Trophoblast cell (in vitro differentiated cells and primary cell): ENCODE measurements at regions not wholly inside any gene's neighbourhood (a gene's known extent, or its start where the extent isn't known, plus 50 kb on each side); places are given as distances from the start of the nearest gene placed in this dataset.

ENCODE experiments used
- DNase-seq, 2 donors: peaks; one replicate each; pipeline ENCODE4 v3.0.0-alpha.2; 2016
- H2AFZ ChIP-seq: 2 replicates; pipeline ENCODE4 v1.6.1; 2013; ENCODE audit warnings: low read length, moderate library complexity, mild to moderate bottlenecking; ENCODE audit not compliant: insufficient read depth, poor library complexity
- H2AK5ac ChIP-seq: 2 replicates; pipeline ENCODE4 v1.6.1; 2013; ENCODE audit warnings: mild to moderate bottlenecking, low read length
- H2BK120ac ChIP-seq: 2 replicates; pipeline ENCODE4 v1.6.1; 2013; ENCODE audit warnings: low read length, mild to moderate bottlenecking, moderate library complexity; ENCODE audit not compliant: insufficient read depth, poor library complexity
- H2BK12ac ChIP-seq: 2 replicates; pipeline ENCODE4 v1.6.1; 2013; ENCODE audit warnings: mild to moderate bottlenecking, low read length, moderate library complexity
- H2BK5ac ChIP-seq: 2 replicates; pipeline ENCODE4 v1.6.1; 2013; ENCODE audit warnings: low read length, low read depth, moderate library complexity, mild to moderate bottlenecking; ENCODE audit not compliant: poor library complexity
- H3K14ac ChIP-seq: 2 replicates; pipeline ENCODE4 v1.6.1; 2013; ENCODE audit warnings: mild to moderate bottlenecking, low read length
- H3K18ac ChIP-seq: 2 replicates; pipeline ENCODE4 v1.6.1; 2013; ENCODE audit warnings: mild to moderate bottlenecking, low read length
- H3K23ac ChIP-seq: 2 replicates; pipeline ENCODE4 v1.6.1; 2013; ENCODE audit warnings: low read length
- H3K27ac ChIP-seq: 2 replicates; pipeline ENCODE4 v1.5.1; 2013; ENCODE audit warnings: low read depth, mild to moderate bottlenecking, inconsistent platforms, low read length, moderate library complexity
- H3K27me3 ChIP-seq: 2 replicates; pipeline ENCODE4 v1.6.1; 2013; ENCODE audit warnings: inconsistent platforms, mild to moderate bottlenecking, low read length, moderate library complexity; ENCODE audit not compliant: insufficient read depth
- H3K36me3 ChIP-seq, 2 experiments: 1 replicate in 1 of 2; 2 replicates in 1 of 2; pipeline ENCODE4 v1.6.1; 2013; ENCODE audit warnings: low read length in 2 of 2, mild to moderate bottlenecking in 2 of 2, moderate library complexity in 1 of 2; ENCODE audit not compliant: insufficient read depth in 2 of 2, control insufficient read depth in 1 of 2
- H3K4ac ChIP-seq: 2 replicates; pipeline ENCODE4 v1.6.1; 2013; ENCODE audit warnings: low read depth, mild to moderate bottlenecking, low read length, moderate library complexity
- H3K4me1 ChIP-seq, 2 experiments: 1 replicate in 1 of 2; 2 replicates in 1 of 2; pipeline ENCODE4 v1.6.1; 2013; ENCODE audit warnings: low read length in 2 of 2, mild to moderate bottlenecking in 2 of 2, moderate library complexity in 1 of 2; ENCODE audit not compliant: insufficient read depth in 2 of 2, control insufficient read depth in 1 of 2
- H3K4me2 ChIP-seq: 2 replicates; pipeline ENCODE4 v1.6.1; 2013; ENCODE audit warnings: inconsistent platforms, mild to moderate bottlenecking, low read length, moderate library complexity
- H3K4me3 ChIP-seq: 2 replicates; pipeline ENCODE4 v1.5.1; 2013; ENCODE audit warnings: mild to moderate bottlenecking, low read depth, low read length, inconsistent platforms
- H3K79me1 ChIP-seq: one replicate; pipeline ENCODE4 v1.6.1; 2013; ENCODE audit warnings: low read length
- H3K79me2 ChIP-seq: 2 replicates; pipeline ENCODE4 v1.6.1; 2013; ENCODE audit warnings: low read length, mild to moderate bottlenecking; ENCODE audit not compliant: control insufficient read depth, insufficient read depth, poor library complexity
- H3K9ac ChIP-seq: 2 replicates; pipeline ENCODE4 v1.6.1; 2013; ENCODE audit warnings: mild to moderate bottlenecking, low read length
- H3K9me3 ChIP-seq: 2 replicates; pipeline ENCODE4 v1.6.1; 2013; ENCODE audit warnings: low read depth, mild to moderate bottlenecking, control low read depth, inconsistent platforms, low read length; ENCODE audit not compliant: insufficient read depth
- H4K12ac ChIP-seq: 2 replicates; pipeline ENCODE4 v1.6.1; 2013; ENCODE audit warnings: low read depth, mild to moderate bottlenecking, low read length, moderate library complexity
- H4K8ac ChIP-seq: 2 replicates; pipeline ENCODE4 v1.6.1; 2013; ENCODE audit warnings: low read depth, mild to moderate bottlenecking, low read length, moderate library complexity
- H4K91ac ChIP-seq: one replicate; pipeline ENCODE4 v1.6.1; 2013; ENCODE audit warnings: low read depth, mild to moderate bottlenecking, low read length, moderate library complexity
- WGBS: extraction: QIAGEN DNeasy Blood & Tissue Kit; methylation state at CpG from one replicate; pipeline ENCODE4 v1.1.7; 2013; ENCODE audit warnings: missing lambda C conversion rate; ENCODE audit not compliant: insufficient read length, insufficient coverage; ENCODE audit errors: extremely low coverage; 5-methylcytosine and 5-hydroxymethylcytosine counted together

GRCh38 chr17:77774182-77774581 is 184.3 kb upstream of the TNRC6C start:
- Histone ChIP-seq H3K4ac (no peak overlapping the region), H2AFZ (no peak overlapping the region), H3K18ac (no peak overlapping the region), H3K79me2 (no peaks in the 10 kb centered on the region), H3K4me1 (peaks cover 0 to 4% of the 10 kb centered on the region in 2 experiments), H3K27me3 (no peaks in the 10 kb centered on the region), H3K9me3 (peaks cover 3% of the 10 kb centered on the region), H2BK120ac (no peak overlapping the region), H3K14ac (no peak overlapping the region), H3K9ac (no peak overlapping the region), H3K4me2 (no peak overlapping the region), H2BK12ac (no peak overlapping the region), H4K12ac (no peak overlapping the region), H4K8ac (no peak overlapping the region), H4K91ac (no peak overlapping the region), H3K23ac (no peak overlapping the region), H3K79me1 (no peaks in the 10 kb centered on the region), H2AK5ac (no peak overlapping the region), H3K4me3 (no peak overlapping the region), H3K36me3 (no peaks in the 10 kb centered on the region), H3K27ac (no peak overlapping the region), H2BK5ac (no peak overlapping the region)
- DNase-seq = no peak
- WGBS = no CpG with 5 or more reads among the region's 13 CpGs

GRCh38 chr17:77778636-77779489 is 179.6 kb upstream of the TNRC6C start:
- H2BK5ac ChIP-seq = no peak overlapping the region
- H3K18ac ChIP-seq = no peak overlapping the region
- no peak overlapping the region for H3K27ac ChIP-seq
- no peaks in the 10 kb centered on the region for H3K79me2 ChIP-seq
- H3K79me1 ChIP-seq = no peaks in the 10 kb centered on the region
- no peak overlapping the region for H2AFZ ChIP-seq
- no peak overlapping the region for H4K91ac ChIP-seq
- no peak overlapping the region for H3K23ac ChIP-seq
- H3K36me3 ChIP-seq = no peaks in the 10 kb centered on the region
- no peak overlapping the region for H3K4me2 ChIP-seq
- H3K9me3 ChIP-seq = peaks cover 3% of the 10 kb centered on the region
- no peak overlapping the region for H3K4ac ChIP-seq
- DNase-seq = no peak
- no peak overlapping the region for H3K14ac ChIP-seq
- no peaks in the 10 kb centered on the region for H3K4me1 ChIP-seq
- no peak overlapping the region for H3K9ac ChIP-seq
- H3K4me3 ChIP-seq = no peak overlapping the region
- no peak overlapping the region for H4K8ac ChIP-seq
- H3K27me3 ChIP-seq = no peaks in the 10 kb centered on the region
- H2BK12ac ChIP-seq = no peak overlapping the region
- no peak overlapping the region for H2AK5ac ChIP-seq
- H4K12ac ChIP-seq = no peak overlapping the region
- no peak overlapping the region for H2BK120ac ChIP-seq
- no CpG with 5 or more reads among the region's 16 CpGs for WGBS

GRCh38 chr17:77779711-77780539 is 178.6 kb upstream of the TNRC6C start:
- Histone ChIP-seq H3K79me2 (no peaks in the 10 kb centered on the region), H4K8ac (no peak overlapping the region), H3K36me3 (no peaks in the 10 kb centered on the region), H3K79me1 (no peaks in the 10 kb centered on the region), H3K4me3 (no peak overlapping the region), H3K27me3 (peaks cover 1% of the 10 kb centered on the region), H3K18ac (no peak overlapping the region), H2AFZ (no peak overlapping the region), H3K9ac (no peak overlapping the region), H3K4me1 (no peaks in the 10 kb centered on the region), H2BK120ac (no peak overlapping the region), H3K9me3 (peaks cover 3% of the 10 kb centered on the region), H4K12ac (no peak overlapping the region), H2AK5ac (no peak overlapping the region), H3K23ac (no peak overlapping the region), H2BK12ac (no peak overlapping the region), H3K4ac (no peak overlapping the region), H3K4me2 (no peak overlapping the region), H4K91ac (no peak overlapping the region), H2BK5ac (no peak overlapping the region), H3K27ac (no peak overlapping the region), H3K14ac (no peak overlapping the region)
- no CpG with 5 or more reads among the region's 22 CpGs for WGBS
- no peak for DNase-seq

- no peak overlapping the region for H3K14ac ChIP-seq
- no peak overlapping the region for H3K18ac ChIP-seq
- DNase-seq = no peak
- H2BK5ac ChIP-seq = no peak overlapping the region
- no CpG with 5 or more reads among the region's 7 CpGs for WGBS
- H3K36me3 ChIP-seq = no peaks in the 10 kb centered on the region
- no peaks in the 10 kb centered on the region for H3K79me1 ChIP-seq
- no peak overlapping the region for H2AK5ac ChIP-seq
- peaks cover 10% of the 10 kb centered on the region for H3K27me3 ChIP-seq
- H2AFZ ChIP-seq = no peak overlapping the region
- peaks cover 3% of the 10 kb centered on the region for H3K9me3 ChIP-seq
- H2BK12ac ChIP-seq = no peak overlapping the region
- H4K12ac ChIP-seq = no peak overlapping the region
- no peak overlapping the region for H3K4me3 ChIP-seq
- no peak overlapping the region for H4K91ac ChIP-seq
- no peak overlapping the region for H2BK120ac ChIP-seq
- H3K9ac ChIP-seq = no peak overlapping the region
- no peak overlapping the region for H3K23ac ChIP-seq
- no peaks in the 10 kb centered on the region for H3K79me2 ChIP-seq
- H3K27ac ChIP-seq = no peak overlapping the region
- no peaks in the 10 kb centered on the region for H3K4me1 ChIP-seq
- no peak overlapping the region for H3K4me2 ChIP-seq
- no peak overlapping the region for H3K4ac ChIP-seq
- H4K8ac ChIP-seq = no peak overlapping the region
Measured at GRCh38 chr17:77781536-77781935, 177.0 kb upstream of the TNRC6C start.
